Panc1 (cell line): ENCODE measurements at regions not wholly inside any gene's neighbourhood (a gene's known extent, or its start where the extent isn't known, plus 50 kb on each side); places are given as distances from the start of the nearest gene placed in this dataset.

ENCODE experiments used
- ATAC-seq: fragments of 200-7000 bp; cut with Tn5 transposase; 2 replicates; pipeline ENCODE4 v1.9.1; 2020; ENCODE audit warnings: mild to moderate bottlenecking, moderate library complexity
- BruUV-seq: library from RNA; stranded (reverse); fragments of 400-500 nt; replicated peaks from 2 replicates; lab custom pipeline; 2021; lab: Mats Ljungman, UMichigan
- CTCF ChIA-PET: fragments of 300-600 bp; sonication (Branson Sonifier 250); formaldehyde crosslinking; loops from one replicate; lab custom pipeline; 2022; ENCODE audit warnings: antibody characterized with exemption; lab: Charles Lee
- POLR2A ChIA-PET: fragments of 300-600 bp; sonication (Branson Sonifier 250); formaldehyde crosslinking; loops from one replicate; lab custom pipeline; 2022; ENCODE audit warnings: antibody characterized with exemption; lab: Charles Lee
- DNase-seq: peaks from one replicate; pipeline ENCODE4 v3.0.0-alpha.2; 2010; ENCODE audit warnings: low read depth, low spot score
- H3K27ac ChIP-seq: 2 replicates; pipeline ENCODE4 v1.5.1; 2011; ENCODE audit warnings: mild to moderate bottlenecking, low read length, inconsistent platforms
- H3K27me3 ChIP-seq: fragments of 200-500 bp; sonication (Bioruptor generic); 2 replicates; pipeline ENCODE4 v1.6.0; 2014; ENCODE audit warnings: low read length, inconsistent platforms; ENCODE audit not compliant: control insufficient read depth, insufficient read depth
- H3K36me3 ChIP-seq: fragments of 200-500 bp; sonication (Bioruptor generic); 2 replicates; pipeline ENCODE4 v1.5.1; 2014; ENCODE audit warnings: inconsistent platforms, mild to moderate bottlenecking, low read length, moderate library complexity; ENCODE audit not compliant: control insufficient read depth, insufficient read depth
- H3K4me1 ChIP-seq: 2 replicates; pipeline ENCODE4 v1.5.1; 2011; ENCODE audit warnings: inconsistent platforms, mild to moderate bottlenecking, low read length, moderate library complexity; ENCODE audit not compliant: control insufficient read depth, insufficient read depth
- H3K4me3 ChIP-seq, 2 experiments: 2 replicates each; pipeline ENCODE4 v1.5.1; 2011 to 2012; ENCODE audit warnings: low read depth in 2 of 2, low read length in 2 of 2, mild to moderate bottlenecking in 2 of 2, inconsistent platforms in 1 of 2, moderate library complexity in 1 of 2
- H3K9me3 ChIP-seq: fragments of 200-500 bp; sonication (Bioruptor generic); 2 replicates; pipeline ENCODE4 v1.5.1; 2014; ENCODE audit warnings: low read depth, mild to moderate bottlenecking, inconsistent platforms, low read length, moderate library complexity; ENCODE audit not compliant: control insufficient read depth, insufficient read depth
- CTCF ChIP-seq: fragments of 450-650 bp; IDR thresholded peaks from 2 replicates; pipeline ENCODE4 v1.5.1; 2017; ENCODE audit warnings: mild to moderate bottlenecking
- POLR2AphosphoS5 ChIP-seq: IDR thresholded peaks from 2 replicates; pipeline ENCODE4 v1.6.1; 2012; ENCODE audit warnings: mild to moderate bottlenecking, low read depth, low read length, moderate library complexity
- REST ChIP-seq, 2 experiments: IDR thresholded peaks; 2 replicates each; pipeline ENCODE4 v1.6.1; 2011 to 2012; ENCODE audit warnings: low read depth in 2 of 2, control low read depth in 1 of 2, low read length in 1 of 2, mild to moderate bottlenecking in 1 of 2, moderate library complexity in 1 of 2; ENCODE audit not compliant: insufficient read depth in 1 of 2
- SIN3A ChIP-seq: IDR thresholded peaks from 2 replicates; pipeline ENCODE4 v1.6.1; 2012; ENCODE audit warnings: low read depth, mild to moderate bottlenecking, low read length, moderate library complexity, borderline replicate concordance; ENCODE audit not compliant: insufficient read depth
- TCF7L2 ChIP-seq: IDR thresholded peaks from 2 replicates; pipeline ENCODE4 v1.6.1; 2011; ENCODE audit warnings: mild to moderate bottlenecking, low read depth, low read length, inconsistent platforms
- in situ Hi-C: cut with HindIII; loops from 2 replicates; pipeline ENCODE4 v1.10.0; 2016; ENCODE audit warnings: low sequenced_read_pairs, low pct_unique_long_range_greater_than_20kb
- intact Hi-C: fragments of 100-400 bp; cut with micrococcal nuclease; formaldehyde crosslinking; loops from one replicate; pipeline ENCODE4 v1.10.0; 2022; ENCODE audit not compliant: unreplicated experiment

GRCh38 chr15:62644889-62645742, 397.4 kb upstream of the TPM1 start:
- ATAC-seq (no peak), DNase-seq (no peak)
- TF ChIP-seq SIN3A: no peak
- TF ChIP-seq REST (IDR thresholded peaks at IDR 0.05; ENCODE audit: insufficient read depth in 1 of 2, low read depth in 2 of 2, low read length in 1 of 2): no peak
- no peak for TF ChIP-seq TCF7L2
- TF ChIP-seq POLR2AphosphoS5: no peak
- TF ChIP-seq CTCF: no peak
- in situ Hi-C loops: no loop called here
- ChIA-PET POLR2A (no interaction called here), CTCF (interaction anchor here (0.8 kb wide), 1 partner anchor 253 kb away, joined by 3 read pairs; no protein-coding TSS in a partner anchor)
- Histone ChIP-seq H3K27me3 (no peaks in the 10 kb centered on the region), H3K27ac (no peak overlapping the region), H3K4me3 (no peak overlapping the region), H3K36me3 (no peaks in the 10 kb centered on the region), H3K9me3 (no peaks in the 10 kb centered on the region), H3K4me1 (no peaks in the 10 kb centered on the region)
- no TSS peak for BruUV-seq
- intact Hi-C loops: no loop called here

GRCh38 chr15:62647202-62647842, 395.2 kb upstream of the TPM1 start:
- H3K4me1 ChIP-seq: no peaks in the 10 kb centered on the region
- H3K27me3 ChIP-seq: no peaks in the 10 kb centered on the region
- intact Hi-C loops: no loop called here
- no peak overlapping the region for H3K27ac ChIP-seq
- H3K9me3 ChIP-seq: no peaks in the 10 kb centered on the region
- DNase-seq (peak; percentile 86), ATAC-seq (peak; percentile 74; the same call in 1 of the 2 replicates)
- POLR2A ChIA-PET: no interaction called here
- H3K36me3 ChIP-seq: no peaks in the 10 kb centered on the region
- H3K4me3 ChIP-seq: no peak overlapping the region
- no peak for TF ChIP-seq REST (IDR thresholded peaks at IDR 0.05; ENCODE audit: insufficient read depth in 1 of 2, low read depth in 2 of 2, low read length in 1 of 2)
- TF ChIP-seq POLR2AphosphoS5: no peak
- TF ChIP-seq SIN3A: no peak
- TF ChIP-seq TCF7L2: no peak
- TF ChIP-seq CTCF: no peak
- CTCF ChIA-PET: no interaction called here
- no TSS peak for BruUV-seq
- in situ Hi-C loops: no loop called here
